CD4-positive, alpha-beta T cell treated with Interferon gamma for 1 hour (primary cell): ENCODE measurements at regions not wholly inside any gene's neighbourhood (a gene's known extent, or its start where the extent isn't known, plus 50 kb on each side); places are given as distances from the start of the nearest gene placed in this dataset.

Source experiments
- DNase-seq: peaks from one replicate; pipeline ENCODE4 v3.0.0-alpha.2; 2020

- DNase-seq: no peak
Observed at GRCh38 chr6:101226677-101227135, 166.8 kb upstream of the GRIK2 start.

GRCh38 chr6:101230866-101231265 lies 162.6 kb upstream of the GRIK2 start:
- DNase-seq: no peak

GRCh38 chr6:101231606-101232235 lies 161.8 kb upstream of the GRIK2 start:
- no peak for DNase-seq

GRCh38 chr6:101232961-101233360 lies 160.5 kb upstream of the GRIK2 start:
- DNase-seq: no peak

- DNase-seq: no peak
Observed at GRCh38 chr6:101236709-101237108, 156.8 kb upstream of the GRIK2 start.

- no peak for DNase-seq
Observed at GRCh38 chr6:101241442-101241841, 152.1 kb upstream of the GRIK2 start.

GRCh38 chr6:101249470-101249869 lies 144.0 kb upstream of the GRIK2 start:
- DNase-seq: no peak

- DNase-seq: no peak
Observed at GRCh38 chr6:101257163-101257562, 136.3 kb upstream of the GRIK2 start.

- no peak for DNase-seq
Observed at GRCh38 chr6:101259505-101259904, 134.0 kb upstream of the GRIK2 start.

- DNase-seq: no peak
Observed at GRCh38 chr6:101263596-101263995, 129.9 kb upstream of the GRIK2 start.

GRCh38 chr6:101266063-101266462 lies 127.4 kb upstream of the GRIK2 start:
- DNase-seq: no peak

GRCh38 chr6:101268541-101268940 lies 125.0 kb upstream of the GRIK2 start:
- DNase-seq: no peak

- DNase-seq: no peak
Observed at GRCh38 chr6:101275251-101275650, 118.3 kb upstream of the GRIK2 start.

- no peak for DNase-seq
Observed at GRCh38 chr6:101276066-101276465, 117.4 kb upstream of the GRIK2 start.

- no peak for DNase-seq
Observed at GRCh38 chr6:101279410-101279809, 114.1 kb upstream of the GRIK2 start.

- DNase-seq: no peak
Observed at GRCh38 chr6:101281266-101281665, 112.2 kb upstream of the GRIK2 start.

- no peak for DNase-seq
Observed at GRCh38 chr6:101284131-101284530, 109.4 kb upstream of the GRIK2 start.

GRCh38 chr6:101286146-101286545 lies 107.4 kb upstream of the GRIK2 start:
- DNase-seq: no peak

GRCh38 chr6:101290346-101290745 lies 103.2 kb upstream of the GRIK2 start:
- no peak for DNase-seq

- DNase-seq: no peak
Observed at GRCh38 chr6:101294051-101294638, 99.4 kb upstream of the GRIK2 start.

- DNase-seq: no peak
Observed at GRCh38 chr6:101294676-101295075, 98.8 kb upstream of the GRIK2 start.

- DNase-seq: no peak
Observed at GRCh38 chr6:101296169-101296960, 97.1 kb upstream of the GRIK2 start.

- no peak for DNase-seq
Observed at GRCh38 chr6:101302593-101302992, 90.9 kb upstream of the GRIK2 start.

GRCh38 chr6:101303495-101303894 lies 90.0 kb upstream of the GRIK2 start:
- DNase-seq: no peak
